Prostate gland (tissue), 2 donors: ENCODE measurements at regions not wholly inside any gene's neighbourhood (a gene's known extent, or its start where the extent isn't known, plus 50 kb on each side); places are given as distances from the start of the nearest gene placed in this dataset.

Source experiments
- DNase-seq: peaks from one replicate; pipeline ENCODE4 v3.0.0-alpha.2; 2019; ENCODE audit warnings: low spot score
- H3K27ac ChIP-seq, 2 donors: fragments of 200-600 bp; sonication (generic); 2 replicates each; pipeline ENCODE4 v1.5.1; 2017 to 2019
- H3K27me3 ChIP-seq: fragments of 200-600 bp; sonication (generic); replicated peaks from 2 replicates; pipeline ENCODE4 v1.5.1; 2019; ENCODE audit not compliant: insufficient read depth
- H3K36me3 ChIP-seq, 2 donors: fragments of 200-600 bp; sonication (generic); 1 replicate in 1 of 2; 2 replicates in 1 of 2; pipeline versions ENCODE4 v1.5.1 to v1.8.1; 2017 to 2019
- H3K4me1 ChIP-seq: fragments of 200-600 bp; sonication (generic); replicated peaks from 2 replicates; pipeline ENCODE4 v1.5.1; 2019
- H3K4me3 ChIP-seq, 2 donors: fragments of 200-600 bp; sonication (generic); 2 replicates each; pipeline ENCODE4 v1.5.1; 2017 to 2019
- H3K9me3 ChIP-seq: fragments of 200-600 bp; sonication (generic); 2 replicates; pipeline ENCODE4 v1.5.1; 2017
- CTCF ChIP-seq, 4 experiments: fragments of 200-600 bp in 2 of 4; fragments of 450-650 bp in 2 of 4; sonication (generic) in 2 of 4; IDR thresholded peaks; 1 replicate in 3 of 4; 2 replicates in 1 of 4; pipeline ENCODE4 v1.5.1; 2016 to 2019; ENCODE audit warnings: antibody characterized with exemption in 4 of 4, mild to moderate bottlenecking in 2 of 4, moderate library complexity in 2 of 4
- POLR2A ChIP-seq: fragments of 450-650 bp; IDR thresholded peaks from one replicate; pipeline ENCODE4 v1.6.1; 2016; ENCODE audit warnings: antibody characterized with exemption, mild to moderate bottlenecking
- POLR2AphosphoS5 ChIP-seq: sonication (generic); formaldehyde crosslinking; IDR thresholded peaks from one replicate; pipeline ENCODE4 v1.6.1; 2017; ENCODE audit warnings: antibody characterized with exemption
- WGBS: methylation state at CpG from one replicate; pipeline ENCODE4 v1.1.5; 2018; 5-methylcytosine and 5-hydroxymethylcytosine counted together
- intact Hi-C: fragments of 100-400 bp; cut with DNase I; formaldehyde crosslinking; loops from one replicate; pipeline ENCODE4 v1.14.2; 2022

- Histone ChIP-seq H3K27ac (no peak overlapping the region), H3K4me3 (no peak overlapping the region), H3K9me3 (no peaks in the 10 kb centered on the region), H3K27me3 (no peaks in the 10 kb centered on the region), H3K36me3 (no peaks in the 10 kb centered on the region), H3K4me1 (no peaks in the 10 kb centered on the region)
- WGBS = 95% methylated on average over 2 of the region's 2 CpGs
- DNase-seq = no peak
- TF ChIP-seq CTCF (IDR thresholded peaks at IDR 0.05) (no peak), POLR2AphosphoS5 (no peak), POLR2A (no peak)
- intact Hi-C loops = no loop called here
Measured at GRCh38 chr7:85405016-85405902, 218.4 kb upstream of the SEMA3D start.

DNA sequence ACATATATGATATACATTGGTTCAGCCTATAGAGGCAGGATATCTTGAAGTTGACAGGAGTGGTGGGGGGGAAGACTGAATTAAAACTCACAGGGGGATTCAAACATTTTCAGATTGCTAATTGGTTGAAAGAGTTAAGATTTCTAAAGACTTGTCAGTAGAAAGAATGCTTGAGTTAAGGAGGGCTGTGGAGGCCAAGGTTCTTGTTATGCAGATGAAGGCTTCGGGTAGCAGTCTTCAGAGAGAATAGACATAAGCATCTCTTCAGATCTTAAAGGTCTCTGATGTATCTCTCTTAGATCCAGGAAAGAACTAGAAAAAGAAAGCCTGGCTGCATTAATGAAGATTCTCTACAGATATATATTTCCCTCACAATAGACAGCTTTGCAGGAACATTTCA is 209.8 kb upstream of the SEMA3D start:
- intact Hi-C loops = no loop called here
- no peaks in the 10 kb centered on the region for H3K4me1 ChIP-seq
- H3K9me3 ChIP-seq = no peaks in the 10 kb centered on the region
- no peak overlapping the region for H3K27ac ChIP-seq
- H3K27me3 ChIP-seq = no peaks in the 10 kb centered on the region
- no peak for DNase-seq
- H3K4me3 ChIP-seq = no peak overlapping the region
- 87% methylated on average over 1 of the region's 1 CpG for WGBS
- TF ChIP-seq CTCF (IDR thresholded peaks at IDR 0.05) (no peak), POLR2A (no peak), POLR2AphosphoS5 (no peak)
- no peaks in the 10 kb centered on the region for H3K36me3 ChIP-seq

DNA sequence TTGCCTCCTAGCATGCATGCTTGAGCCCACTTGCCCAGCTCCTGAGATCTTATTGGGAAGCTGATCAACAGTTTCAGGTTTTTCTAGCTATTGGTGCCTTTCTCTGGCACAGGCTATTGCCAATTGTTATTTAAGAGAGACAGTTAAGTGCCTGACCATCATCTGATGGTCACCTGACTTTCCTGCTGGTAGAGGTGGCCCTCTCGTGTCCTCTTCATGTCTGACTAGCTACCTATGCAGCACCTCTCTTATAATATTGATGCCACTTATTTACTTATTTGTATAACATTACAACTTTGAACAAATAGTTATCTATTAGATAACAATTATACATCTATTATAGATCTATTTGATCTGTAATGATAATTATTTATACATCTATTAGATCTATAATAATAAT is 205.9 kb upstream of the SEMA3D start:
- no peaks in the 10 kb centered on the region for H3K4me1 ChIP-seq
- 96% methylated on average over 1 of the region's 1 CpG for WGBS

GRCh38 chr7:85392326-85392725 is 205.5 kb upstream of the SEMA3D start:
- Histone ChIP-seq H3K4me1 (no peaks in the 10 kb centered on the region), H3K27ac (no peak overlapping the region), H3K4me3 (no peak overlapping the region), H3K36me3 (no peaks in the 10 kb centered on the region), H3K9me3 (no peaks in the 10 kb centered on the region), H3K27me3 (no peaks in the 10 kb centered on the region)
- intact Hi-C loops = no loop called here
- 69% methylated on average over 4 of the region's 4 CpGs for WGBS
- DNase-seq = no peak
- TF ChIP-seq POLR2AphosphoS5 = no peak
- no peak for TF ChIP-seq POLR2A
- no peak for TF ChIP-seq CTCF (IDR thresholded peaks at IDR 0.05)

More for the DNA sequence above, 205.9 kb upstream of the SEMA3D start:
- H3K4me3 ChIP-seq = no peak overlapping the region
- H3K27ac ChIP-seq = no peak overlapping the region
- no peaks in the 10 kb centered on the region for H3K36me3 ChIP-seq
- DNase-seq = no peak
- intact Hi-C loops = no loop called here
- TF ChIP-seq POLR2AphosphoS5 (no peak), CTCF (IDR thresholded peaks at IDR 0.05) (no peak), POLR2A (no peak)
- H3K27me3 ChIP-seq = no peaks in the 10 kb centered on the region
- H3K9me3 ChIP-seq = no peaks in the 10 kb centered on the region

DNA sequence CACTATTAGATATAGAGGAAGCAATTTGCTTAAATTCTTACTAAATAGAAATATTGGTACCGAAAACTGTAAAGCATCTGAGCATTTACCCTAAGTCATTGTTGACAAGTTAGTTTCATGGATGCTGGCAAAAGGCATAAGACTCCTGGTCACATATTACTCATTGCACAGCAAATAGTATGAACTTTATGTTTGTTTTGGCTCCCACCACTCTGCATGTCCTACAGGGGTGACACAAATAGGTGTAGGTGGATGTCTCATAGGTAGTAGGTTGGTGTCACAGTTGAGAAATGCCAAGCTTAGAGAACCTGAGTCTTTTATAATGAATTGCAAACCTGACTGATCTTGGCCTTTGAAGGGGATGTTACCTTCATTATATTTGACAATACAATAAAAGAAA is 199.6 kb upstream of the SEMA3D start:
- Histone ChIP-seq H3K36me3 (no peaks in the 10 kb centered on the region), H3K4me1 (no peaks in the 10 kb centered on the region), H3K27me3 (no peaks in the 10 kb centered on the region), H3K4me3 (no peak overlapping the region), H3K27ac (no peak overlapping the region), H3K9me3 (no peaks in the 10 kb centered on the region)
- intact Hi-C loops = no loop called here
- DNase-seq = no peak
- WGBS = 98% methylated on average over 1 of the region's 1 CpG
- TF ChIP-seq CTCF (IDR thresholded peaks at IDR 0.05) (no peak), POLR2A (no peak), POLR2AphosphoS5 (no peak)
